ENCODE measurements at regions not wholly inside any gene's neighbourhood (a gene's known extent, or its start where the extent isn't known, plus 50 kb on each side); places are given as distances from the start of the nearest gene placed in this dataset.

GRCh38 chr11:23455321-23455891, 595.1 kb upstream of the CCDC179 start:
- H4K20me1 ChIP-seq (ENCODE audit: low read depth): no peaks in the 10 kb centered on the region
- H2AFZ ChIP-seq (replicated peaks): no peak overlapping the region
- H3K36me3 ChIP-seq: no peaks in the 10 kb centered on the region
- peak; percentile 14 for DNase-seq (ENCODE audit: low spot score)
- peaks cover 9% of the 10 kb centered on the region for H3K4me1 ChIP-seq
- no peaks in the 10 kb centered on the region for H3K36me3 Mint-ChIP-seq
- no peak for TF ChIP-seq EZH2 (IDR thresholded peaks at IDR 0.05)
- TF ChIP-seq CTCF (IDR thresholded peaks at IDR 0.05): no peak
- no peak for TF ChIP-seq EZH2phosphoT487 (IDR thresholded peaks at IDR 0.05)
- no peak overlapping the region for H3K27ac ChIP-seq
- H3F3A ChIP-seq (ENCODE audit: low read depth): no peaks in the 10 kb centered on the region
- H3K79me2 ChIP-seq (ENCODE audit: low read depth): no peaks in the 10 kb centered on the region
- no peaks in the 10 kb centered on the region for H3K9me3 ChIP-seq (ENCODE audit: low read depth)
- H3K4me3 ChIP-seq: no peak overlapping the region
- H3K27me3 ChIP-seq: no peaks in the 10 kb centered on the region
- no peak overlapping the region for H3K9ac ChIP-seq
- H3K27ac Mint-ChIP-seq: no peak overlapping the region
- no peaks in the 10 kb centered on the region for H3K9me3 Mint-ChIP-seq
- no peaks in the 10 kb centered on the region for H3K27me3 Mint-ChIP-seq (ENCODE audit: insufficient read depth, low read depth)
- H3K4me2 ChIP-seq: no peak overlapping the region
- no peak overlapping the region for H3K4me3 Mint-ChIP-seq
- H3K4me1 Mint-ChIP-seq: peaks cover 6% of the 10 kb centered on the region

GRCh38 chr11:23457641-23458040, 597.4 kb upstream of the CCDC179 start:
- Histone ChIP-seq H4K20me1 (ENCODE audit: low read depth) (no peaks in the 10 kb centered on the region), H3K9me3 (ENCODE audit: low read depth) (no peaks in the 10 kb centered on the region), H3K36me3 (no peaks in the 10 kb centered on the region), H3K27me3 (no peaks in the 10 kb centered on the region), H3K4me2 (no peak overlapping the region), H3F3A (ENCODE audit: low read depth) (no peaks in the 10 kb centered on the region), H3K9ac (no peak overlapping the region), H3K4me3 (no peak overlapping the region), H2AFZ (replicated peaks) (no peak overlapping the region), H3K4me1 (peaks cover 9% of the 10 kb centered on the region), H3K79me2 (ENCODE audit: low read depth) (no peaks in the 10 kb centered on the region), H3K27ac (no peak overlapping the region)
- TF ChIP-seq EZH2 (IDR thresholded peaks at IDR 0.05): no peak
- TF ChIP-seq EZH2phosphoT487 (IDR thresholded peaks at IDR 0.05): no peak
- TF ChIP-seq CTCF (IDR thresholded peaks at IDR 0.05): no peak
- H3K27ac Mint-ChIP-seq: no peak overlapping the region
- no peaks in the 10 kb centered on the region for H3K9me3 Mint-ChIP-seq
- no peak overlapping the region for H3K4me3 Mint-ChIP-seq
- H3K4me1 Mint-ChIP-seq: peaks cover 6% of the 10 kb centered on the region
- H3K27me3 Mint-ChIP-seq (ENCODE audit: insufficient read depth, low read depth): no peaks in the 10 kb centered on the region
- H3K36me3 Mint-ChIP-seq: no peaks in the 10 kb centered on the region
- no peak for DNase-seq (ENCODE audit: low spot score)

- TF ChIP-seq EZH2phosphoT487 (IDR thresholded peaks at IDR 0.05) (no peak), CTCF (IDR thresholded peaks at IDR 0.05) (no peak), EZH2 (IDR thresholded peaks at IDR 0.05) (no peak)
- H3K4me2 ChIP-seq: no peak overlapping the region
- no peaks in the 10 kb centered on the region for H3K9me3 Mint-ChIP-seq
- H3K4me3 Mint-ChIP-seq: no peak overlapping the region
- no peak overlapping the region for H3K4me3 ChIP-seq
- H2AFZ ChIP-seq (replicated peaks): no peak overlapping the region
- no peak for DNase-seq (ENCODE audit: low spot score)
- no peaks in the 10 kb centered on the region for H3F3A ChIP-seq (ENCODE audit: low read depth)
- H3K27ac ChIP-seq: no peak overlapping the region
- no peaks in the 10 kb centered on the region for H3K4me1 ChIP-seq
- H3K79me2 ChIP-seq (ENCODE audit: low read depth): no peaks in the 10 kb centered on the region
- H3K36me3 Mint-ChIP-seq: no peaks in the 10 kb centered on the region
- H3K4me1 Mint-ChIP-seq: no peaks in the 10 kb centered on the region
- no peak overlapping the region for H3K9ac ChIP-seq
- no peaks in the 10 kb centered on the region for H3K36me3 ChIP-seq
- no peaks in the 10 kb centered on the region for H3K27me3 ChIP-seq
- no peaks in the 10 kb centered on the region for H3K9me3 ChIP-seq (ENCODE audit: low read depth)
- H3K27ac Mint-ChIP-seq: no peak overlapping the region
- H4K20me1 ChIP-seq (ENCODE audit: low read depth): no peaks in the 10 kb centered on the region
- H3K27me3 Mint-ChIP-seq (ENCODE audit: insufficient read depth, low read depth): no peaks in the 10 kb centered on the region
Observed at GRCh38 chr11:23471878-23472277, 611.6 kb upstream of the CCDC179 start.

All from neural progenitor cell (in vitro differentiated cells).